Neural progenitor cell (in vitro differentiated cells): ENCODE measurements at regions not wholly inside any gene's neighbourhood (a gene's known extent, or its start where the extent isn't known, plus 50 kb on each side); places are given as distances from the start of the nearest gene placed in this dataset.

ENCODE experiments used
- DNase-seq: peaks from one replicate; pipeline ENCODE4 v3.0.0-alpha.2; 2016; ENCODE audit warnings: low spot score
- H2AFZ ChIP-seq: fragments of 200-600 bp; sonication (generic); replicated peaks from 2 replicates; pipeline ENCODE4 v1.6.1; 2016; ENCODE audit warnings: antibody characterized with exemption
- H3F3A ChIP-seq: fragments of 200-600 bp; sonication (generic); 2 replicates; pipeline ENCODE4 v1.6.1; 2016; ENCODE audit warnings: antibody characterized with exemption, low read depth
- H3K27ac ChIP-seq: fragments of 200-600 bp; sonication (generic); 2 replicates; pipeline ENCODE4 v1.5.1; 2016; ENCODE audit warnings: mild to moderate bottlenecking
- H3K27me3 ChIP-seq: fragments of 200-600 bp; sonication (generic); 2 replicates; pipeline ENCODE4 v1.6.1; 2016; ENCODE audit warnings: mild to moderate bottlenecking, moderate library complexity
- H3K36me3 ChIP-seq: fragments of 200-600 bp; sonication (generic); 2 replicates; pipeline ENCODE4 v1.5.1; 2016
- H3K4me1 ChIP-seq: fragments of 200-600 bp; sonication (generic); 2 replicates; pipeline ENCODE4 v1.6.1; 2016; ENCODE audit warnings: mixed run types
- H3K4me2 ChIP-seq: fragments of 200-600 bp; sonication (generic); 2 replicates; pipeline ENCODE4 v1.6.1; 2016
- H3K4me3 ChIP-seq: fragments of 200-600 bp; sonication (generic); 2 replicates; pipeline ENCODE4 v1.5.1; 2016
- H3K79me2 ChIP-seq: fragments of 200-600 bp; sonication (generic); 2 replicates; pipeline ENCODE4 v1.6.1; 2016; ENCODE audit warnings: low read depth
- H3K9ac ChIP-seq: fragments of 200-600 bp; sonication (generic); 2 replicates; pipeline ENCODE4 v1.6.1; 2016
- H3K9me3 ChIP-seq: fragments of 200-600 bp; sonication (generic); 2 replicates; pipeline ENCODE4 v1.5.1; 2016; ENCODE audit warnings: low read depth
- H4K20me1 ChIP-seq: fragments of 200-600 bp; sonication (generic); 2 replicates; pipeline ENCODE4 v1.6.1; 2016; ENCODE audit warnings: low read depth
- H3K27ac Mint-ChIP-seq: 3 replicates; pipeline ENCODE4 v1.8.0; 2021; ENCODE audit warnings: mixed read lengths
- H3K27me3 Mint-ChIP-seq: 2 replicates; pipeline ENCODE4 v1.8.0; 2022; ENCODE audit warnings: low read depth, mild to moderate bottlenecking, inconsistent platforms, moderate library complexity, mixed read lengths; ENCODE audit not compliant: insufficient read depth
- H3K36me3 Mint-ChIP-seq: 3 replicates; pipeline ENCODE4 v1.8.0; 2021; ENCODE audit warnings: mixed read lengths
- H3K4me1 Mint-ChIP-seq: 3 replicates; pipeline ENCODE4 v1.8.0; 2021; ENCODE audit warnings: mixed read lengths
- H3K4me3 Mint-ChIP-seq: 3 replicates; pipeline ENCODE4 v1.8.0; 2021; ENCODE audit warnings: mild to moderate bottlenecking, moderate library complexity, mixed read lengths
- H3K9me3 Mint-ChIP-seq: 3 replicates; pipeline ENCODE4 v1.8.0; 2020; ENCODE audit warnings: mixed read lengths
- CTCF ChIP-seq: fragments of 200-600 bp; sonication (generic); IDR thresholded peaks from 2 replicates; pipeline ENCODE4 v1.5.1; 2017; ENCODE audit warnings: antibody characterized with exemption, mild to moderate bottlenecking
- EZH2 ChIP-seq: fragments of 200-600 bp; sonication (generic); IDR thresholded peaks from 2 replicates; pipeline ENCODE4 v1.6.1; 2017; ENCODE audit warnings: antibody characterized with exemption, mild to moderate bottlenecking, moderate library complexity
- EZH2phosphoT487 ChIP-seq: fragments of 200-600 bp; sonication (generic); IDR thresholded peaks from 2 replicates; pipeline ENCODE4 v1.6.1; 2017; ENCODE audit warnings: antibody characterized with exemption

- Histone ChIP-seq H2AFZ (no peak overlapping the region), H3K36me3 (no peaks in the 10 kb centered on the region), H3K27ac (no peak overlapping the region), H3K4me1 (peaks cover 7% of the 10 kb centered on the region), H3K9me3 (no peaks in the 10 kb centered on the region), H3K4me3 (no peak overlapping the region), H3K4me2 (no peak overlapping the region), H3K9ac (no peak overlapping the region), H3F3A (no peaks in the 10 kb centered on the region), H3K27me3 (no peaks in the 10 kb centered on the region), H4K20me1 (no peaks in the 10 kb centered on the region), H3K79me2 (no peaks in the 10 kb centered on the region)
- H3K36me3 Mint-ChIP-seq = no peaks in the 10 kb centered on the region
- no peaks in the 10 kb centered on the region for H3K9me3 Mint-ChIP-seq
- peaks cover 2% of the 10 kb centered on the region for H3K27me3 Mint-ChIP-seq
- no peak overlapping the region for H3K27ac Mint-ChIP-seq
- no peak overlapping the region for H3K4me3 Mint-ChIP-seq
- TF ChIP-seq EZH2phosphoT487 (no peak), EZH2 (no peak), CTCF (no peak)
- DNase-seq = no peak
- H3K4me1 Mint-ChIP-seq = peaks cover 3% of the 10 kb centered on the region
These were observed 352.0 kb downstream of the NUF2 start for GRCh38 chr1:163673759-163674151.

GRCh38 chr1:163674236-163674635 lies 352.5 kb downstream of the NUF2 start:
- Histone ChIP-seq H3K27ac (no peak overlapping the region), H3K9me3 (no peaks in the 10 kb centered on the region), H2AFZ (no peak overlapping the region), H4K20me1 (no peaks in the 10 kb centered on the region), H3K27me3 (no peaks in the 10 kb centered on the region), H3F3A (no peaks in the 10 kb centered on the region), H3K36me3 (no peaks in the 10 kb centered on the region), H3K4me2 (no peak overlapping the region), H3K9ac (no peak overlapping the region), H3K4me3 (no peak overlapping the region), H3K79me2 (no peaks in the 10 kb centered on the region), H3K4me1 (peaks cover 7% of the 10 kb centered on the region)
- H3K27ac Mint-ChIP-seq = no peak overlapping the region
- TF ChIP-seq EZH2 = no peak
- TF ChIP-seq EZH2phosphoT487 = no peak
- TF ChIP-seq CTCF = no peak
- H3K27me3 Mint-ChIP-seq = peaks cover 2% of the 10 kb centered on the region
- no peak for DNase-seq
- no peaks in the 10 kb centered on the region for H3K9me3 Mint-ChIP-seq
- H3K36me3 Mint-ChIP-seq = no peaks in the 10 kb centered on the region
- H3K4me1 Mint-ChIP-seq = peaks cover 3% of the 10 kb centered on the region
- no peak overlapping the region for H3K4me3 Mint-ChIP-seq

- no peaks in the 10 kb centered on the region for H3K9me3 ChIP-seq
- H3K36me3 Mint-ChIP-seq = no peaks in the 10 kb centered on the region
- H3K4me2 ChIP-seq = no peak overlapping the region
- H3K9ac ChIP-seq = no peak overlapping the region
- peaks cover 11% of the 10 kb centered on the region for H3K9me3 Mint-ChIP-seq
- H3K79me2 ChIP-seq = no peaks in the 10 kb centered on the region
- no peaks in the 10 kb centered on the region for H3K27me3 Mint-ChIP-seq
- DNase-seq = no peak
- H3K4me1 Mint-ChIP-seq = no peaks in the 10 kb centered on the region
- H3K27ac Mint-ChIP-seq = no peak overlapping the region
- H3F3A ChIP-seq = no peaks in the 10 kb centered on the region
- no peaks in the 10 kb centered on the region for H3K27me3 ChIP-seq
- H3K4me3 Mint-ChIP-seq = no peak overlapping the region
- H3K36me3 ChIP-seq = no peaks in the 10 kb centered on the region
- no peak overlapping the region for H3K4me3 ChIP-seq
- TF ChIP-seq CTCF (no peak), EZH2 (no peak), EZH2phosphoT487 (no peak)
- no peaks in the 10 kb centered on the region for H3K4me1 ChIP-seq
- H4K20me1 ChIP-seq = no peaks in the 10 kb centered on the region
- H2AFZ ChIP-seq = no peak overlapping the region
- no peak overlapping the region for H3K27ac ChIP-seq
These were observed 363.0 kb downstream of the NUF2 start for GRCh38 chr1:163684785-163685184.

- no peaks in the 10 kb centered on the region for H3K9me3 ChIP-seq
- TF ChIP-seq EZH2 = no peak
- DNase-seq = no peak
- no peak overlapping the region for H3K4me2 ChIP-seq
- H3K9me3 Mint-ChIP-seq = no peaks in the 10 kb centered on the region
- no peaks in the 10 kb centered on the region for H4K20me1 ChIP-seq
- no peaks in the 10 kb centered on the region for H3K27me3 Mint-ChIP-seq
- H3K36me3 ChIP-seq = no peaks in the 10 kb centered on the region
- no peaks in the 10 kb centered on the region for H3K27me3 ChIP-seq
- H3K9ac ChIP-seq = no peak overlapping the region
- no peak overlapping the region for H2AFZ ChIP-seq
- no peaks in the 10 kb centered on the region for H3K4me1 ChIP-seq
- H3K4me3 ChIP-seq = no peak overlapping the region
- H3K4me1 Mint-ChIP-seq = peaks cover 5% of the 10 kb centered on the region
- no peak overlapping the region for H3K27ac ChIP-seq
- H3K79me2 ChIP-seq = no peaks in the 10 kb centered on the region
- no peak overlapping the region for H3K27ac Mint-ChIP-seq
- no peaks in the 10 kb centered on the region for H3F3A ChIP-seq
- no peaks in the 10 kb centered on the region for H3K36me3 Mint-ChIP-seq
- H3K4me3 Mint-ChIP-seq = no peak overlapping the region
These were observed 370.5 kb downstream of the NUF2 start for GRCh38 chr1:163692266-163692665.
